ENCODE measurements at regions not wholly inside any gene's neighbourhood (a gene's known extent, or its start where the extent isn't known, plus 50 kb on each side); places are given as distances from the start of the nearest gene placed in this dataset.

- ATAC-seq (no peak), DNase-seq (ENCODE audit: low spot score) (no peak), FAIRE-seq (no peak)
- Histone ChIP-seq H3K27me3 (ENCODE audit: control insufficient read depth in 1 of 2, insufficient read depth in 2 of 2, low read length in 2 of 2) (no peaks in the 10 kb centered on the region), H3K4me1 (ENCODE audit: insufficient read depth, low read length) (no peaks in the 10 kb centered on the region), H3K4me3 (replicated peaks in 1 of 3; ENCODE audit: insufficient read depth in 1 of 3, low read depth in 2 of 3, low read length in 3 of 3) (no peak overlapping the region), H4K20me1 (ENCODE audit: insufficient read depth, low read length) (no peaks in the 10 kb centered on the region), H3K36me3 (replicated peaks in 1 of 2; ENCODE audit: control insufficient read depth in 1 of 2, insufficient read depth in 2 of 2, low read length in 2 of 2) (no peaks in the 10 kb centered on the region), H3K9me3 (ENCODE audit: low read length) (peaks cover 10% of the 10 kb centered on the region; the same call in 1 of the 2 replicates), H2AFZ (ENCODE audit: low read length) (no peak overlapping the region), H3K9ac (ENCODE audit: insufficient read depth, low read depth, low read length) (no peak overlapping the region), H3K27ac (ENCODE audit: extremely low read length, insufficient read depth, low read length) (no peak overlapping the region), H3K4me2 (ENCODE audit: low read depth, low read length) (no peak overlapping the region), H3K79me2 (ENCODE audit: insufficient read depth, low read length) (no peaks in the 10 kb centered on the region)
- in situ Hi-C loops (cut with HindIII; ENCODE audit: extremely low pct_ligation_motif_present, low pct_unique_long_range_greater_than_20kb) (no loop called here), intact Hi-C loops (cut with micrococcal nuclease; ENCODE audit: unreplicated experiment) (loop anchor here (5.0 kb wide), 1 partner anchor 1847 kb away; no protein-coding TSS in a partner anchor)
- no peak for TF ChIP-seq RFX3 (CRISPR knock-in tag; IDR thresholded peaks at IDR 0.05)
- no peak for TF ChIP-seq ZFP37 (CRISPR knock-in tag; IDR thresholded peaks at IDR 0.05; ENCODE audit: borderline replicate concordance)
- no peak for TF ChIP-seq ARID4A (CRISPR knock-in tag; IDR thresholded peaks at IDR 0.05; ENCODE audit: borderline replicate concordance)
- no peak for TF ChIP-seq ZNF556 (CRISPR knock-in tag; IDR thresholded peaks at IDR 0.05; ENCODE audit: borderline replicate concordance)
- TF ChIP-seq JARID2 (CRISPR knock-in tag; IDR thresholded peaks at IDR 0.05; ENCODE audit: insufficient replicate concordance), result no peak
- TF ChIP-seq NFE2L2 (IDR thresholded peaks at IDR 0.05; ENCODE audit: low read length), result no peak
- no peak for TF ChIP-seq ZBTB21 (CRISPR knock-in tag; IDR thresholded peaks at IDR 0.05)
- TF ChIP-seq TFDP1 (CRISPR knock-in tag; IDR thresholded peaks at IDR 0.05; ENCODE audit: borderline replicate concordance), result no peak
- no peak for TF ChIP-seq CC2D1A (CRISPR knock-in tag; IDR thresholded peaks at IDR 0.05)
- TF ChIP-seq SCMH1 (CRISPR knock-in tag; IDR thresholded peaks at IDR 0.05; ENCODE audit: borderline replicate concordance), result no peak
- WGBS (ENCODE audit: low lambda C conversion rate), result 0% methylated on average over 2 of the region's 2 CpGs
- POLR2A ChIA-PET, result no interaction called here
- no TSS peak for BruUV-seq (replicated peaks)
- CTCF ChIA-PET (ENCODE audit: low intra/inter-chr PET ratio, low total read pairs), result no interaction called here
Observed at GRCh38 chr6:14614631-14615030, 497.1 kb downstream of the CD83 start.

Data from HepG2 (cell line).